ENCODE measurements at regions not wholly inside any gene's neighbourhood (a gene's known extent, or its start where the extent isn't known, plus 50 kb on each side); places are given as distances from the start of the nearest gene placed in this dataset.

- Histone ChIP-seq H2AFZ (ENCODE audit: low read length) (no peak overlapping the region), H4K20me1 (ENCODE audit: control insufficient read depth, extremely low read depth, insufficient read depth, low read length) (no peaks in the 10 kb centered on the region), H3K9ac (ENCODE audit: insufficient read depth, low read length) (no peak overlapping the region), H3K27me3 (ENCODE audit: control insufficient read depth, insufficient read depth, low read length) (no peaks in the 10 kb centered on the region), H3K36me3 (ENCODE audit: control insufficient read depth, insufficient read depth, low read length) (no peaks in the 10 kb centered on the region), H3K79me2 (ENCODE audit: control insufficient read depth, insufficient read depth, low read length) (no peaks in the 10 kb centered on the region), H3K27ac (ENCODE audit: insufficient read depth, low read length) (no peak overlapping the region), H3K9me3 (ENCODE audit: control insufficient read depth, insufficient read depth, low read depth, low read length) (no peaks in the 10 kb centered on the region), H3K4me1 (ENCODE audit: control insufficient read depth, extremely low read depth, insufficient read depth, low read length) (no peaks in the 10 kb centered on the region), H3K4me2 (ENCODE audit: extremely low read depth, insufficient read depth, low read length) (no peak overlapping the region), H3K4me3 (replicated peaks in 1 of 4; ENCODE audit: control extremely low read depth in 1 of 4, insufficient read depth in 1 of 4, low read depth in 3 of 4, low read length in 4 of 4) (no peak overlapping the region)
- no peak for DNase-seq (ENCODE audit: low read depth in 2 of 2)
- TF ChIP-seq EZH2 (IDR thresholded peaks at IDR 0.05; ENCODE audit: low read length, missing control alignments) (no peak), CTCF (conservative IDR thresholded peaks at IDR 0.05 in 1 of 2, IDR thresholded peaks at IDR 0.05 in 1 of 2; ENCODE audit: low read depth in 1 of 2, low read length in 2 of 2) (no peak)
These were observed 234.4 kb upstream of the CLEC14A start for GRCh38 chr14:38490273-38490672.

- no peaks in the 10 kb centered on the region for H3K27me3 ChIP-seq (ENCODE audit: control insufficient read depth, insufficient read depth, low read length)
- no peak overlapping the region for H3K9ac ChIP-seq (ENCODE audit: insufficient read depth, low read length)
- no peak overlapping the region for H3K4me2 ChIP-seq (ENCODE audit: extremely low read depth, insufficient read depth, low read length)
- no peaks in the 10 kb centered on the region for H4K20me1 ChIP-seq (ENCODE audit: control insufficient read depth, extremely low read depth, insufficient read depth, low read length)
- no peak overlapping the region for H3K4me3 ChIP-seq (replicated peaks in 1 of 4; ENCODE audit: control extremely low read depth in 1 of 4, insufficient read depth in 1 of 4, low read depth in 3 of 4, low read length in 4 of 4)
- TF ChIP-seq CTCF (conservative IDR thresholded peaks at IDR 0.05 in 1 of 2, IDR thresholded peaks at IDR 0.05 in 1 of 2; ENCODE audit: low read depth in 1 of 2, low read length in 2 of 2) (no peak), EZH2 (IDR thresholded peaks at IDR 0.05; ENCODE audit: low read length, missing control alignments) (no peak)
- no peaks in the 10 kb centered on the region for H3K4me1 ChIP-seq (ENCODE audit: control insufficient read depth, extremely low read depth, insufficient read depth, low read length)
- H2AFZ ChIP-seq (ENCODE audit: low read length), result no peak overlapping the region
- H3K9me3 ChIP-seq (ENCODE audit: control insufficient read depth, insufficient read depth, low read depth, low read length), result no peaks in the 10 kb centered on the region
- H3K27ac ChIP-seq (ENCODE audit: insufficient read depth, low read length), result no peak overlapping the region
- H3K79me2 ChIP-seq (ENCODE audit: control insufficient read depth, insufficient read depth, low read length), result no peaks in the 10 kb centered on the region
- DNase-seq (ENCODE audit: low read depth in 2 of 2), result no peak
- no peaks in the 10 kb centered on the region for H3K36me3 ChIP-seq (ENCODE audit: control insufficient read depth, insufficient read depth, low read length)
These were observed 229.1 kb upstream of the CLEC14A start for GRCh38 chr14:38485026-38485425.

GRCh38 chr14:38481952-38482678 lies 226.2 kb upstream of the CLEC14A start:
- H3K36me3 ChIP-seq (ENCODE audit: control insufficient read depth, insufficient read depth, low read length), result no peaks in the 10 kb centered on the region
- no peak for TF ChIP-seq EZH2 (IDR thresholded peaks at IDR 0.05; ENCODE audit: low read length, missing control alignments)
- no peak for TF ChIP-seq CTCF (conservative IDR thresholded peaks at IDR 0.05 in 1 of 2, IDR thresholded peaks at IDR 0.05 in 1 of 2; ENCODE audit: low read depth in 1 of 2, low read length in 2 of 2)
- H3K4me2 ChIP-seq (ENCODE audit: extremely low read depth, insufficient read depth, low read length), result no peak overlapping the region
- H3K9ac ChIP-seq (ENCODE audit: insufficient read depth, low read length), result no peak overlapping the region
- peak; percentile 37 to 77 for DNase-seq (ENCODE audit: low read depth in 2 of 2)
- no peaks in the 10 kb centered on the region for H4K20me1 ChIP-seq (ENCODE audit: control insufficient read depth, extremely low read depth, insufficient read depth, low read length)
- H3K4me3 ChIP-seq (replicated peaks in 1 of 4; ENCODE audit: control extremely low read depth in 1 of 4, insufficient read depth in 1 of 4, low read depth in 3 of 4, low read length in 4 of 4), result no peak overlapping the region
- no peaks in the 10 kb centered on the region for H3K4me1 ChIP-seq (ENCODE audit: control insufficient read depth, extremely low read depth, insufficient read depth, low read length)
- H2AFZ ChIP-seq (ENCODE audit: low read length), result no peak overlapping the region
- H3K27me3 ChIP-seq (ENCODE audit: control insufficient read depth, insufficient read depth, low read length), result no peaks in the 10 kb centered on the region
- peak overlapping the region; percentile 36 for H3K27ac ChIP-seq (ENCODE audit: insufficient read depth, low read length)
- no peaks in the 10 kb centered on the region for H3K9me3 ChIP-seq (ENCODE audit: control insufficient read depth, insufficient read depth, low read depth, low read length)
- H3K79me2 ChIP-seq (ENCODE audit: control insufficient read depth, insufficient read depth, low read length), result no peaks in the 10 kb centered on the region

Measured in fibroblast of lung (primary cell).